H9 (cell line): ENCODE measurements at regions not wholly inside any gene's neighbourhood (a gene's known extent, or its start where the extent isn't known, plus 50 kb on each side); places are given as distances from the start of the nearest gene placed in this dataset.

Source experiments
- DNase-seq: peaks from one replicate; pipeline ENCODE4 v3.0.0-alpha.2; 2017
- H2AFZ ChIP-seq: one replicate; pipeline ENCODE4 v1.6.1; 2013; ENCODE audit warnings: mild to moderate bottlenecking, low read length, control low read depth, moderate library complexity
- H2AK5ac ChIP-seq: 2 replicates; pipeline ENCODE4 v1.6.1; 2013; ENCODE audit warnings: low read length, control low read depth, mixed read lengths; ENCODE audit not compliant: insufficient read length
- H2BK120ac ChIP-seq: one replicate; pipeline ENCODE4 v1.6.1; 2013; ENCODE audit warnings: low read depth, mild to moderate bottlenecking, low read length, control low read depth, inconsistent platforms; ENCODE audit not compliant: poor library complexity, severe bottlenecking
- H2BK12ac ChIP-seq: 2 replicates; pipeline ENCODE4 v1.6.1; 2013; ENCODE audit warnings: low read length, control low read depth, mixed read lengths, low read depth; ENCODE audit not compliant: insufficient read length
- H2BK15ac ChIP-seq: 2 replicates; pipeline ENCODE4 v1.6.1; 2013; ENCODE audit warnings: low read depth, low read length, control low read depth
- H2BK20ac ChIP-seq: one replicate; pipeline ENCODE4 v1.6.1; 2013; ENCODE audit warnings: low read depth, mild to moderate bottlenecking, low read length, control low read depth, inconsistent platforms; ENCODE audit not compliant: poor library complexity, severe bottlenecking
- H2BK5ac ChIP-seq: 2 replicates; pipeline ENCODE4 v1.6.1; 2013; ENCODE audit warnings: low read length, control low read depth, mixed read lengths; ENCODE audit not compliant: insufficient read length
- H3K14ac ChIP-seq: 2 replicates; pipeline ENCODE4 v1.6.1; 2013; ENCODE audit warnings: low read length, control low read depth; ENCODE audit not compliant: insufficient read depth
- H3K18ac ChIP-seq: 2 replicates; pipeline ENCODE4 v1.6.1; 2013; ENCODE audit warnings: low read depth, mild to moderate bottlenecking, mixed read lengths, low read length, control low read depth; ENCODE audit not compliant: insufficient read length
- H3K23ac ChIP-seq: 2 replicates; pipeline ENCODE4 v1.6.1; 2013; ENCODE audit warnings: low read length, control low read depth, mixed read lengths, low read depth; ENCODE audit not compliant: insufficient read length
- H3K23me2 ChIP-seq: 2 replicates; pipeline ENCODE4 v1.6.1; 2013; ENCODE audit warnings: low read depth, mild to moderate bottlenecking, mixed read lengths, low read length, control low read depth; ENCODE audit not compliant: insufficient read length, poor library complexity, severe bottlenecking
- H3K27ac ChIP-seq: 2 replicates; pipeline ENCODE4 v1.5.1; 2013; ENCODE audit warnings: low read length, control low read depth, mixed read lengths, low read depth; ENCODE audit not compliant: insufficient read length
- H3K27me3 ChIP-seq: 2 replicates; pipeline ENCODE4 v1.6.1; 2013; ENCODE audit warnings: low read length, control low read depth, inconsistent platforms; ENCODE audit not compliant: insufficient read depth
- H3K4ac ChIP-seq: 2 replicates; pipeline ENCODE4 v1.6.1; 2013; ENCODE audit warnings: low read depth, mild to moderate bottlenecking, control low read depth, inconsistent platforms, low read length, moderate library complexity
- H3K4me1 ChIP-seq: 2 replicates; pipeline ENCODE4 v1.6.1; 2013; ENCODE audit warnings: low read length, control low read depth, inconsistent platforms; ENCODE audit not compliant: insufficient read depth
- H3K4me2 ChIP-seq: 2 replicates; pipeline ENCODE4 v1.6.1; 2013; ENCODE audit warnings: low read length, control low read depth, mixed read lengths; ENCODE audit not compliant: insufficient read length, insufficient read depth
- H3K56ac ChIP-seq: 2 replicates; pipeline ENCODE4 v1.6.1; 2013; ENCODE audit warnings: low read depth, mild to moderate bottlenecking, mixed read lengths, low read length, control low read depth; ENCODE audit not compliant: insufficient read length
- H3K79me1 ChIP-seq: 2 replicates; pipeline ENCODE4 v1.6.1; 2013; ENCODE audit warnings: low read depth, mild to moderate bottlenecking, moderate library complexity, low read length, control low read depth, inconsistent platforms; ENCODE audit not compliant: insufficient read depth, poor library complexity, severe bottlenecking
- H3K79me2 ChIP-seq: 2 replicates; pipeline ENCODE4 v1.6.1; 2013; ENCODE audit warnings: low read length, control low read depth, inconsistent platforms; ENCODE audit not compliant: insufficient read depth
- H3K9ac ChIP-seq: 2 replicates; pipeline ENCODE4 v1.6.1; 2013; ENCODE audit warnings: low read length, control low read depth, mixed read lengths; ENCODE audit not compliant: insufficient read length; ENCODE audit errors: extremely low read depth
- H3K9me3 ChIP-seq: one replicate; pipeline ENCODE4 v1.6.1; 2013; ENCODE audit warnings: low read depth, low read length, inconsistent platforms; ENCODE audit not compliant: control insufficient read depth
- H3T11ph ChIP-seq: one replicate; pipeline ENCODE4 v1.6.1; 2013; ENCODE audit warnings: mild to moderate bottlenecking, low read length, control low read depth, inconsistent platforms
- H4K20me1 ChIP-seq: one replicate; pipeline ENCODE4 v1.6.1; 2013; ENCODE audit not compliant: control insufficient read depth, insufficient read length, insufficient read depth
- H4K5ac ChIP-seq: 2 replicates; pipeline ENCODE4 v1.6.1; 2013; ENCODE audit warnings: low read depth, mild to moderate bottlenecking, mixed read lengths, low read length, control low read depth; ENCODE audit not compliant: insufficient read length
- H4K8ac ChIP-seq: replicated peaks from 2 replicates; pipeline ENCODE4 v1.6.1; 2013; ENCODE audit warnings: low read length, control low read depth, mixed read lengths, low read depth; ENCODE audit not compliant: insufficient read length
- H4K91ac ChIP-seq: 2 replicates; pipeline ENCODE4 v1.6.1; 2013; ENCODE audit warnings: low read depth, mild to moderate bottlenecking, moderate library complexity, mixed read lengths, low read length, control low read depth; ENCODE audit not compliant: insufficient read length
- H3K27ac Mint-ChIP-seq, 3 experiments: 2 replicates in 2 of 3; 3 replicates in 1 of 3; pipeline ENCODE4 v1.8.0; 2020 to 2021; ENCODE audit warnings: mixed read lengths in 3 of 3, mild to moderate bottlenecking in 1 of 3, moderate library complexity in 1 of 3
- H3K27me3 Mint-ChIP-seq: 2 replicates; pipeline ENCODE4 v1.8.0; 2021; ENCODE audit warnings: low read depth, mild to moderate bottlenecking, moderate library complexity, mixed read lengths
- H3K36me3 Mint-ChIP-seq, 3 experiments: 2 replicates in 2 of 3; 3 replicates in 1 of 3; pipeline ENCODE4 v1.8.0; 2020 to 2021; ENCODE audit warnings: low read depth in 3 of 3, mixed read lengths in 3 of 3; ENCODE audit not compliant: insufficient read depth in 1 of 3
- H3K4me1 Mint-ChIP-seq, 2 experiments: 2 replicates each; pipeline ENCODE4 v1.8.0; 2020; ENCODE audit warnings: mixed read lengths in 2 of 2
- H3K4me3 Mint-ChIP-seq, 2 experiments: 2 replicates in 1 of 2; 3 replicates in 1 of 2; pipeline ENCODE4 v1.8.0; 2020 to 2021; ENCODE audit warnings: mild to moderate bottlenecking in 2 of 2, mixed read lengths in 2 of 2, moderate library complexity in 1 of 2
- H3K9me3 Mint-ChIP-seq, 2 experiments: 2 replicates in 1 of 2; 3 replicates in 1 of 2; pipeline ENCODE4 v1.8.0; 2020; ENCODE audit warnings: mild to moderate bottlenecking in 2 of 2, mixed read lengths in 2 of 2, moderate library complexity in 1 of 2
- WGBS: extraction: QIAGEN DNeasy Blood & Tissue Kit; methylation state at CpG from one replicate; pipeline ENCODE4 v1.1.7; 2013; ENCODE audit warnings: missing lambda C conversion rate, low lambda C conversion rate, mixed read lengths; ENCODE audit not compliant: insufficient read length; ENCODE audit errors: extremely low coverage; 5-methylcytosine and 5-hydroxymethylcytosine counted together
- TF ChIP-seq, protein P1 (sequence below): fragments of 200-600 bp; sonication (generic); conservative IDR thresholded peaks from 3 replicates; pipeline ENCODE4 v1.8.0; 2021; ENCODE audit warnings: antibody characterized with exemption, mild to moderate bottlenecking

DNA sequence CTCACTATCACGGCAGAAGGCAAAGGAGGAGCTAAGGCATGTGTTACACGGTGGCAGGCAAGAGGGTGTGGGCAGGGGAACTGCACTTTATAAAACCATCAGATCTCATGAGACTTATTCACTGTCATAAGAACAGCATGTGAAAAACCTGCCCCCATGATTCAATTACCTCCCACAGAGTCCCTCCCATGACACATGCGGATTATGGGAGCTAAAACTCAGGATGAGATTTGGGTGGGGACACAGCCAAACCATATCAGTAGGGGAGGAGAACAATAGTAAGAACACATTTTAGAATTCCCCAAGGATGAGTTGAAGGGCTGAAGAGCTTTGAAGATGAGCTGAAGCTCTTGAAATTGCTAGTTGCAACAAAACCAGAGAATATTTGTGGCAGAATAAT, 287.9 kb downstream of the SMARCA2 start:
- DNase-seq = no peak
- no peak overlapping the region for H2AK5ac ChIP-seq
- H2BK5ac ChIP-seq = no peak overlapping the region
- H3K27ac ChIP-seq = no peak overlapping the region
- H2BK20ac ChIP-seq = no peak overlapping the region
- no peak overlapping the region for H3K14ac ChIP-seq
- no peak overlapping the region for H2AFZ ChIP-seq
- no peak overlapping the region for H4K91ac ChIP-seq
- no peaks in the 10 kb centered on the region for H4K20me1 ChIP-seq
- no peak overlapping the region for H2BK15ac ChIP-seq
- no peaks in the 10 kb centered on the region for H3K27me3 ChIP-seq
- no CpG with 5 or more reads among the region's 3 CpGs for WGBS
- H3K56ac ChIP-seq = no peak overlapping the region
- no peaks in the 10 kb centered on the region for H3K23me2 ChIP-seq
- no peaks in the 10 kb centered on the region; the same call in 1 of the 2 replicates for H3K4me1 ChIP-seq
- H3K4me2 ChIP-seq = no peak overlapping the region
- no peaks in the 10 kb centered on the region; the same call in 1 of the 2 replicates for H3K27me3 Mint-ChIP-seq
- no peak overlapping the region for H4K8ac ChIP-seq
- H3K79me2 ChIP-seq = no peaks in the 10 kb centered on the region
- no peak overlapping the region for H4K5ac ChIP-seq
- H3K27ac Mint-ChIP-seq = no peak overlapping the region
- TF ChIP-seq, protein P1, sequence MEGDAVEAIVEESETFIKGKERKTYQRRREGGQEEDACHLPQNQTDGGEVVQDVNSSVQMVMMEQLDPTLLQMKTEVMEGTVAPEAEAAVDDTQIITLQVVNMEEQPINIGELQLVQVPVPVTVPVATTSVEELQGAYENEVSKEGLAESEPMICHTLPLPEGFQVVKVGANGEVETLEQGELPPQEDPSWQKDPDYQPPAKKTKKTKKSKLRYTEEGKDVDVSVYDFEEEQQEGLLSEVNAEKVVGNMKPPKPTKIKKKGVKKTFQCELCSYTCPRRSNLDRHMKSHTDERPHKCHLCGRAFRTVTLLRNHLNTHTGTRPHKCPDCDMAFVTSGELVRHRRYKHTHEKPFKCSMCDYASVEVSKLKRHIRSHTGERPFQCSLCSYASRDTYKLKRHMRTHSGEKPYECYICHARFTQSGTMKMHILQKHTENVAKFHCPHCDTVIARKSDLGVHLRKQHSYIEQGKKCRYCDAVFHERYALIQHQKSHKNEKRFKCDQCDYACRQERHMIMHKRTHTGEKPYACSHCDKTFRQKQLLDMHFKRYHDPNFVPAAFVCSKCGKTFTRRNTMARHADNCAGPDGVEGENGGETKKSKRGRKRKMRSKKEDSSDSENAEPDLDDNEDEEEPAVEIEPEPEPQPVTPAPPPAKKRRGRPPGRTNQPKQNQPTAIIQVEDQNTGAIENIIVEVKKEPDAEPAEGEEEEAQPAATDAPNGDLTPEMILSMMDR = no peak
- H2BK120ac ChIP-seq = no peak overlapping the region
- peaks cover 6 to 19% (median 7%) of the 10 kb centered on the region in 3 experiments; a peak in 5 of 7 replicates for H3K36me3 Mint-ChIP-seq
- H3T11ph ChIP-seq = no peak overlapping the region
- no peak overlapping the region for H3K4ac ChIP-seq
- no peaks in the 10 kb centered on the region for H3K79me1 ChIP-seq
- no peak overlapping the region for H3K4me3 Mint-ChIP-seq
- no peak overlapping the region for H3K9ac ChIP-seq
- H3K4me1 Mint-ChIP-seq = peaks cover 0 to 9% of the 10 kb centered on the region in 2 experiments; a peak in 2 of 4 replicates
- no peak overlapping the region for H3K18ac ChIP-seq
- H3K9me3 ChIP-seq = no peaks in the 10 kb centered on the region
- H3K9me3 Mint-ChIP-seq = peaks cover 7 to 12% of the 10 kb centered on the region in 2 experiments; a peak in 4 of 5 replicates
- no peak overlapping the region for H3K23ac ChIP-seq
- no peak overlapping the region for H2BK12ac ChIP-seq
